Lower lobe of right lung (tissue), 2 donors: ENCODE measurements at regions not wholly inside any gene's neighbourhood (a gene's known extent, or its start where the extent isn't known, plus 50 kb on each side); places are given as distances from the start of the nearest gene placed in this dataset.
"Not testable (repeated sequence)": the region's sequence is repeated elsewhere in the genome, so short reads cannot be mapped to it uniquely, and the experiment has no call there.

Experiments used
- ATAC-seq, 2 donors: fragments of 200-7000 bp; cut with Tn5 transposase; one replicate each; pipeline ENCODE4 v1.9.1; 2020 to 2022; ENCODE audit warnings: mild to moderate bottlenecking in 2 of 2, moderate library complexity in 2 of 2
- DNase-seq: peaks from one replicate; pipeline ENCODE4 v3.0.0-alpha.2; 2020
- H3K27ac ChIP-seq: fragments of 200-600 bp; one replicate; pipeline ENCODE4 v1.8.0; 2022
- H3K27me3 ChIP-seq: fragments of 200-600 bp; one replicate; pipeline ENCODE4 v1.8.0; 2022; ENCODE audit warnings: low read depth
- H3K36me3 ChIP-seq: fragments of 200-600 bp; one replicate; pipeline ENCODE4 v1.8.0; 2022; ENCODE audit warnings: mild to moderate bottlenecking
- H3K4me1 ChIP-seq: fragments of 200-600 bp; one replicate; pipeline ENCODE4 v1.8.0; 2022
- H3K4me3 ChIP-seq: fragments of 200-600 bp; one replicate; pipeline ENCODE4 v1.8.0; 2022; ENCODE audit warnings: mild to moderate bottlenecking
- H3K9me3 ChIP-seq: fragments of 200-600 bp; one replicate; pipeline ENCODE4 v1.8.0; 2022
- intact Hi-C: fragments of 100-400 bp; cut with DNase I; formaldehyde crosslinking; loops from one replicate; pipeline ENCODE4 v1.11.0; 2022
- TF ChIP-seq, protein P1 (sequence below): fragments of 200-600 bp; IDR thresholded peaks from one replicate; pipeline ENCODE4 v1.8.0; 2022; ENCODE audit warnings: antibody characterized with exemption, mild to moderate bottlenecking
- donor health status: DM: no; HTN: yes; CAD: no; lungs with severe emphysema.

DNA sequence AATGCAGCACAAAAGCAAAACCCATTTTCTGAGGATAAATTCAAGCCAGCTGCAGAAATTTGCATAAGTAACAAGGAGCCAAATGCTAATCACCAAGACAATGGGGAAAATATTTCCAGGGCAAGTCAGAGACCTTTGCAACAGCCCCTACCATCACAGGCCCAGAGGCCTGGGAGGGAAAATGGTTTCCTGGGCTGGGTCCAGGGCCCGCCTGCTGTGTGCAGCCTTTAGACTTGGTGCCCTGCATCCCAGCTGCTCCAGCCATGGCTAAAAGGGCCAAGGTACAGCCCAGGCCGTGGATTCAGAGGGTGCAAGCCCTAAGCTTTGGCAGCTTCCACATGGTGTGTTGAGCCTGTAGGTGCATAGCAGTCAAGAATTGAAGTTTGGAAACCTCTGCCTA, 309.5 kb upstream of the SGCG start:
- H3K27ac ChIP-seq = no peak overlapping the region
- DNase-seq (no peak), ATAC-seq (no peak)
- no peaks in the 10 kb centered on the region for H3K36me3 ChIP-seq
- no peaks in the 10 kb centered on the region for H3K27me3 ChIP-seq
- no peaks in the 10 kb centered on the region for H3K9me3 ChIP-seq
- H3K4me3 ChIP-seq = no peak overlapping the region
- no peaks in the 10 kb centered on the region for H3K4me1 ChIP-seq
- intact Hi-C loops = no loop called here
- TF ChIP-seq, protein P1, sequence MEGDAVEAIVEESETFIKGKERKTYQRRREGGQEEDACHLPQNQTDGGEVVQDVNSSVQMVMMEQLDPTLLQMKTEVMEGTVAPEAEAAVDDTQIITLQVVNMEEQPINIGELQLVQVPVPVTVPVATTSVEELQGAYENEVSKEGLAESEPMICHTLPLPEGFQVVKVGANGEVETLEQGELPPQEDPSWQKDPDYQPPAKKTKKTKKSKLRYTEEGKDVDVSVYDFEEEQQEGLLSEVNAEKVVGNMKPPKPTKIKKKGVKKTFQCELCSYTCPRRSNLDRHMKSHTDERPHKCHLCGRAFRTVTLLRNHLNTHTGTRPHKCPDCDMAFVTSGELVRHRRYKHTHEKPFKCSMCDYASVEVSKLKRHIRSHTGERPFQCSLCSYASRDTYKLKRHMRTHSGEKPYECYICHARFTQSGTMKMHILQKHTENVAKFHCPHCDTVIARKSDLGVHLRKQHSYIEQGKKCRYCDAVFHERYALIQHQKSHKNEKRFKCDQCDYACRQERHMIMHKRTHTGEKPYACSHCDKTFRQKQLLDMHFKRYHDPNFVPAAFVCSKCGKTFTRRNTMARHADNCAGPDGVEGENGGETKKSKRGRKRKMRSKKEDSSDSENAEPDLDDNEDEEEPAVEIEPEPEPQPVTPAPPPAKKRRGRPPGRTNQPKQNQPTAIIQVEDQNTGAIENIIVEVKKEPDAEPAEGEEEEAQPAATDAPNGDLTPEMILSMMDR = no peak

DNA sequence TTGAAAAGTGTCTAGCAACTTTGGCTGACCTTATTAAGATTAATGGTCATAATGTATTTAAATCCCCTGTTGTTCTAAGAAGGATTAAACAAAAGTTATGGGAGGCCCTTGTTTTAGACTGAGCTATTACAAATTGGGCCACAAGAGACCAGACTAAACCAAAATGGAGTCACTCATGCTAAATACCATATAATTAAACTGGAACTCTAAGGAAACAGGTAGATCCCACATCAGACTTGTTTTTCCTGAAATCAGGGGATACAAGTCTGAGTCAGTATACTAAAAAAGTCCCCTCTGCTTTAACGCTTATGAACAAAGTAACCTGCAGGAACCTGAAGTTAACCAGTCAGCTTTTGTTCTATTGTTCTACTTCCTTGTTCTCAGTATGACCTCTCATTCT, 305.9 kb upstream of the SGCG start:
- no peak for DNase-seq
- Histone ChIP-seq H3K27ac (no peak overlapping the region), H3K27me3 (no peaks in the 10 kb centered on the region), H3K4me1 (no peaks in the 10 kb centered on the region), H3K9me3 (no peaks in the 10 kb centered on the region), H3K4me3 (no peak overlapping the region), H3K36me3 (no peaks in the 10 kb centered on the region)
- ATAC-seq = no peak
- intact Hi-C loops = no loop called here
- TF ChIP-seq, protein P1 = no peak

DNA sequence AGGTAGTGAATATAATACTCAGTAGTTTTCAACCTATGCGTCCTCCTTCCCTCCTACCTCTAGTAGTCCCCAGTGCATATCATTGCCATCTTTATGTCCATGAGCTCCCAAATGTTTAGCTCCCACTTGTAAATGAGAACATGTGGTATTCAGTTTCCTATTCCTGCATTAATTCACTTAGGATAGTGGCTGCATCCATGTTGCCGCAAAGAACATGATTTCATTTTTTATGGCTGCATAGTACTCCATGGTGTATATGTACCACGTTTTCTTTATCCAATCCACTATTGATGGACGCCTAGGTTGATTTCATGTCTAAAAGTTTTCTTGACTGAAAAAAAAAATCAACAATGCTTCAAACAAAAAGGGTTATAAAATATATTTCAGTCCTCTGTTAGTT, 303.4 kb upstream of the SGCG start:
- H3K27me3 ChIP-seq = no peaks in the 10 kb centered on the region
- TF ChIP-seq, protein P1 = no peak
- no peak for ATAC-seq

DNA sequence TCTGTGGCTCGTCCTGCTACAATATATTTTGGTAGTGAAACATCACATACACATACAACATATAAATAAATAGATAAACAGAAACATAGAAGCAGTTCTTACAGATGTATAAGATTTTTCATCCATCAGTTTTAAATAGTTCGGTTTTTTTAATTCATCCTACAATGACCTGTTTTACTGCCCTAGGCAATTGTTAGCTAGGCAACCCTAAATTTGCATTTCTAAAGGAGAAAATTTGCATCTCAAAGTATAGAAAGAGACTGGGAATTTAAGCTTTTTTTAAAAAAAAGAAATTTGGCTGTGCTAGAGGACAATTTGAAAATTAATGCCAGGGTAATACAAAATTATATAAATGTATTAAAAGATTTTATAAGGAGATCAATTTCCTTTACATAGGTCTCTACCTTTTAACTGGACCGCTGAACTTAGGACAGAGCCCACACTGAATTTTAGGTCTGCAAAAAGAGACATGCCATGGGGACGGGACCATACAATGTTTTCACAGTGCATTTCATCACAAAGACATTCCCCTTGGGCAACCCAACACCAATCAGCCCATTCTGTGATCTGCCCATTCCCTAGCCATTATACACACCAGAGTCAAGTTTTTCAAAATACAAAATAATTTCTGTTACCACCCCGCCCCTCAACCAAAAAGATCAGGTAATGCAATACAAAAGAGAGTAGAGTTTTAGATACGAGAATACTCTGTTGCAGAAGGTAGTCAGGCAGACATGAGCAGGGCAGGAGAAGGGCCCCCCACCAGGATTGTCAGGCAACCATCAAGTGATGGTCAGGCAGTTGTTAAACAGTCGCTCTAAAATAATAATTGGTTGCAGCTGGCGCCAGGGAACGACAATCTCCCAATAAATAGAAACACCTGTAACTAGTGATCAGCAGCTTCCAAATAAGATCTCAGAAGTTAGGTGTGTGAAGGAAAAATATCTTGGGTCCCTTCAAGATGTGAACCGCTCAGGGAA, 299.7 kb upstream of the SGCG start:
- intact Hi-C loops = no loop called here

More for the DNA sequence above, 303.4 kb upstream of the SGCG start:
- Histone ChIP-seq H3K4me1 (no peaks in the 10 kb centered on the region), H3K4me3 (no peak overlapping the region), H3K27ac (no peak overlapping the region), H3K36me3 (no peaks in the 10 kb centered on the region), H3K9me3 (no peaks in the 10 kb centered on the region)
- DNase-seq = no peak
- intact Hi-C loops = no loop called here

DNA sequence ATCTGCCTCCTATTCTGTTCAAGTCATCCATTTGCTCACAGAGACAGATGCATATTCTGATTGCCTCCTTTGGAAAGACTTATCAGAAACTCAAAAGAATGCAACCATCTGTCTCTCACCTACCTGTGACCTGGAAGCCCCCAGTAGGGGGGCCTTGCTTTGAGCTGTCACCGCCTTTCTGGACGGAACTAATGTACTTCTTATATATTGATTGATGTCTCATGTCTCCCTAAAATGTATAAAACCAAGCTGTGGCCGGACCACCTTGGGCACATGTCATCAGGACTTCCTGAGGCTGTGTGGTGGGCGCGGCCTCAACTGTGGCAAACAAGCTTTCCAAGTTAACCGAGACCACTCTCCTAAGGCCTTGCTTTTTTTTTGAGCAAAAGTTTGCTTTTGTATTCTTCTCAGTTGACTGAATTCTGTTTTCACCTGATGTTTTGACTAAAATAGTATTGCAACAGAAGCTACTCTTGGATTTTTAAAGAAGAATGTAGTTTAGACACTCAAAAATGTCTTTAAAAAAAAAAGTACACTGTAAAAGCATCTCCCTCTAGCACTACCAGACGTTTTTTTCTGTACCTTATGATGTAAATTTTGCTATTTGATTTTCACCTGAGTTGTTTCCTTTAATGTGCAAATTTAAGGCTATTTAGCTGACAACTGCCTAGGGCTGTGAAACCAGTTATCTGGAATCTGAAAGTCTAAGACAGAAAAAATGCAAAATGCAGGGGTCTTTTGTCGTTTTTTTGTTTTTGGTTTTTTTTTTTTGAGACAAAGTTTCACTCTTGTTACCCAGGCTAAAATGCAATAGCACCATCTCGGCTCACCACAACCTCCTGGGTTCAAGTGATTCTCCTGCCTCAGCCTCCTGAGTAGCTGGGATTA, 298.8 kb upstream of the SGCG start:
- H3K4me1 ChIP-seq, H3K36me3 ChIP-seq, H3K27me3 ChIP-seq, H3K4me3 ChIP-seq, H3K9me3 ChIP-seq, ATAC-seq, intact Hi-C loops, DNase-seq, H3K27ac ChIP-seq: not testable (repeated sequence)

More for the DNA sequence above, 299.7 kb upstream of the SGCG start:
- H3K27ac ChIP-seq = no peak overlapping the region
- DNase-seq = no peak
- TF ChIP-seq, protein P1 = no peak
- no peak overlapping the region for H3K4me3 ChIP-seq
- no peaks in the 10 kb centered on the region for H3K36me3 ChIP-seq
- no peaks in the 10 kb centered on the region for H3K9me3 ChIP-seq
- H3K27me3 ChIP-seq = no peaks in the 10 kb centered on the region
- no peak for ATAC-seq
- no peaks in the 10 kb centered on the region for H3K4me1 ChIP-seq
